Stimulated activated CD4-positive, alpha-beta T cell treated with anti-CD3 and anti-CD28 coated beads, Interleukin-12 subunit alpha, Interleukin-12 subunit beta, amount 100 ng/mL, for 24 hours (primary cell): ENCODE measurements at regions not wholly inside any gene's neighbourhood (a gene's known extent, or its start where the extent isn't known, plus 50 kb on each side); places are given as distances from the start of the nearest gene placed in this dataset.
"Not testable (repeated sequence)": the region's sequence is repeated elsewhere in the genome, so short reads cannot be mapped to it uniquely, and the experiment has no call there.

Experiments
- DNase-seq, 2 experiments: peaks; one replicate each; pipeline ENCODE4 v3.0.0-alpha.2; 2020; ENCODE audit warnings: low read depth in 2 of 2

- no peak for DNase-seq
Observed at GRCh38 chr20:5696011-5696559, 54.1 kb upstream of the SHLD1 start.

GRCh38 chr20:5691918-5692618, 58.1 kb upstream of the SHLD1 start:
- DNase-seq = no peak

- DNase-seq = no peak
Observed at GRCh38 chr20:5689463-5689862, 60.7 kb upstream of the SHLD1 start.

GRCh38 chr20:5688431-5688972, 61.7 kb upstream of the SHLD1 start:
- DNase-seq = no peak

GRCh38 chr20:5687884-5688283, 62.3 kb upstream of the SHLD1 start:
- DNase-seq = no peak

- no peak for DNase-seq
Observed at GRCh38 chr20:5686384-5687105, 63.7 kb upstream of the SHLD1 start.

- DNase-seq = not testable (repeated sequence)
Observed at GRCh38 chr20:5682556-5682955, 67.6 kb upstream of the SHLD1 start.

GRCh38 chr20:5680192-5680591, 69.4 kb upstream of the GPCPD1 start:
- no peak for DNase-seq

- DNase-seq = no peak
Observed at GRCh38 chr20:5678777-5679176, 68.0 kb upstream of the GPCPD1 start.

- DNase-seq = not testable (repeated sequence)
Observed at GRCh38 chr20:5677944-5678343, 67.1 kb upstream of the GPCPD1 start.

GRCh38 chr20:5677389-5677788, 66.6 kb upstream of the GPCPD1 start:
- DNase-seq = no peak

GRCh38 chr20:5675103-5676091, 64.6 kb upstream of the GPCPD1 start:
- no peak for DNase-seq

- peak in 1 of 2 experiments; percentile 20 for DNase-seq
Observed at GRCh38 chr20:5674176-5674660, 63.4 kb upstream of the GPCPD1 start.

GRCh38 chr20:5670874-5671273, 60.1 kb upstream of the GPCPD1 start:
- DNase-seq = no peak

- DNase-seq = no peak
Observed at GRCh38 chr20:5670036-5670536, 59.3 kb upstream of the GPCPD1 start.

GRCh38 chr20:5668529-5668868, 57.7 kb upstream of the GPCPD1 start:
- DNase-seq = no peak

- no peak for DNase-seq
Observed at GRCh38 chr20:5667705-5668528, 57.1 kb upstream of the GPCPD1 start.

GRCh38 chr20:5665417-5665816, 54.6 kb upstream of the GPCPD1 start:
- DNase-seq = no peak

- no peak for DNase-seq
Observed at GRCh38 chr20:5663396-5663795, 52.6 kb upstream of the GPCPD1 start.

- DNase-seq = no peak
Observed at GRCh38 chr20:5662769-5663168, 52.0 kb upstream of the GPCPD1 start.
